HepG2 (cell line): ENCODE measurements at regions not wholly inside any gene's neighbourhood (a gene's known extent, or its start where the extent isn't known, plus 50 kb on each side); places are given as distances from the start of the nearest gene placed in this dataset.
A peak's percentile ranks its signal among the peaks of the same experiment; 100 is the strongest.

Source experiments
- ATAC-seq: fragments of 200-7000 bp; cut with Tn5 transposase; 3 replicates; pipeline ENCODE4 v1.9.1; 2020; ENCODE audit warnings: mild to moderate bottlenecking, moderate library complexity
- BruUV-seq: library from RNA; stranded (reverse); fragments of 400-500 nt; replicated peaks from 2 replicates; lab custom pipeline; 2021; lab: Mats Ljungman, UMichigan
- CTCF ChIA-PET: fragments of 300-600 bp; formaldehyde crosslinking; extraction: SDS; loops from one replicate; lab custom pipeline; 2021; ENCODE audit warnings: low total read pairs, inconsistent platforms, low intra/inter-chr PET ratio; lab: Yijun Ruan, JAX
- POLR2A ChIA-PET: fragments of 350-600 bp; sonication (Branson Sonifier 250); formaldehyde crosslinking; loops from one replicate; lab custom pipeline; 2020; ENCODE audit warnings: antibody characterized with exemption, inconsistent platforms; lab: Yijun Ruan, JAX
- DNase-seq: peaks from one replicate; pipeline ENCODE4 v3.0.0-alpha.2; 2015; ENCODE audit warnings: low spot score
- FAIRE-seq: peaks from 3 replicates; lab custom pipeline; 2011; peaks lifted over from hg19 to GRCh38; lab: Jason Lieb, UNC
- H2AFZ ChIP-seq: one replicate; pipeline ENCODE4 v1.6.1; 2011; ENCODE audit warnings: low read length, inconsistent platforms
- H3K27ac ChIP-seq: fragments of 300-600 bp; 3 replicates; pipeline ENCODE4 v1.8.0; 2011; ENCODE audit warnings: mixed run types, mild to moderate bottlenecking, mixed read lengths, low read length, inconsistent platforms; ENCODE audit not compliant: insufficient read depth; ENCODE audit errors: extremely low read length
- H3K27me3 ChIP-seq, 2 experiments: fragments of 200-600 bp in 1 of 2; 2 replicates in 1 of 2; 3 replicates in 1 of 2; pipeline versions ENCODE4 v1.6.0 to v1.8.0; 2011; ENCODE audit warnings: low read length in 2 of 2, mild to moderate bottlenecking in 2 of 2, moderate library complexity in 2 of 2, inconsistent platforms in 1 of 2; ENCODE audit not compliant: insufficient read depth in 2 of 2, control insufficient read depth in 1 of 2
- H3K36me3 ChIP-seq, 2 experiments: fragments of 200-600 bp in 1 of 2; replicated peaks in 1 of 2; 2 replicates in 1 of 2; 3 replicates in 1 of 2; pipeline versions ENCODE4 v1.5.1 to v1.8.0; 2011; ENCODE audit warnings: low read length in 2 of 2, inconsistent platforms in 1 of 2; ENCODE audit not compliant: insufficient read depth in 2 of 2, control insufficient read depth in 1 of 2
- H3K4me1 ChIP-seq: 2 replicates; pipeline ENCODE4 v1.5.1; 2012; ENCODE audit warnings: low read length, inconsistent platforms; ENCODE audit not compliant: insufficient read depth
- H3K4me2 ChIP-seq: 2 replicates; pipeline ENCODE4 v1.6.0; 2011; ENCODE audit warnings: low read depth, low read length, inconsistent platforms
- H3K4me3 ChIP-seq, 3 experiments: fragments of 200-600 bp in 1 of 3; sonication (generic), shearing (Covaris generic) in 1 of 3; replicated peaks in 1 of 3; 2 replicates each; pipeline ENCODE4 v1.5.1; 2011 to 2016; ENCODE audit warnings: low read length in 3 of 3, inconsistent platforms in 2 of 3, low read depth in 2 of 3, mild to moderate bottlenecking in 2 of 3, control low read depth in 1 of 3, mixed read lengths in 1 of 3; ENCODE audit not compliant: insufficient read depth in 1 of 3
- H3K79me2 ChIP-seq: one replicate; pipeline ENCODE4 v1.6.1; 2011; ENCODE audit warnings: low read length, inconsistent platforms; ENCODE audit not compliant: insufficient read depth
- H3K9ac ChIP-seq: 2 replicates; pipeline ENCODE4 v1.6.0; 2011; ENCODE audit warnings: mild to moderate bottlenecking, low read depth, low read length, inconsistent platforms; ENCODE audit not compliant: insufficient read depth
- H3K9me3 ChIP-seq: 2 replicates; pipeline ENCODE4 v1.5.1; 2012; ENCODE audit warnings: mild to moderate bottlenecking, low read length
- H4K20me1 ChIP-seq: 2 replicates; pipeline ENCODE4 v1.6.0; 2011; ENCODE audit warnings: inconsistent platforms, mild to moderate bottlenecking, low read length, moderate library complexity; ENCODE audit not compliant: insufficient read depth
- BHLHE40 ChIP-seq: IDR thresholded peaks from 2 replicates; pipeline ENCODE4 v1.6.1; 2011; ENCODE audit warnings: low read length, improper control_type of control experiment
- GATA4 ChIP-seq: sonication (generic); IDR thresholded peaks from 2 replicates; pipeline ENCODE4 v1.6.1; 2016; ENCODE audit warnings: antibody characterized with exemption, low read depth, borderline replicate concordance
- HMGA1 ChIP-seq: sonication (generic); formaldehyde crosslinking; conservative IDR thresholded peaks from 2 replicates; pipeline ENCODE4 v1.4.0; 2020; ENCODE audit warnings: missing genetic modification reagents
- HNRNPL ChIP-seq: fragments of 200-400 bp; formaldehyde crosslinking; IDR thresholded peaks from 2 replicates; pipeline ENCODE4 v1.6.1; 2017; ENCODE audit warnings: mild to moderate bottlenecking, low read depth, low read length
- MAFF ChIP-seq: IDR thresholded peaks from 2 replicates; pipeline ENCODE4 v1.6.1; 2011; ENCODE audit warnings: low read depth, low read length, improper control_type of control experiment
- MAFK ChIP-seq, 2 experiments: IDR thresholded peaks in 1 of 2; conservative IDR thresholded peaks in 1 of 2; 2 replicates each; pipeline ENCODE4 v1.6.1; 2011; ENCODE audit warnings: improper control_type of control experiment in 2 of 2, low read length in 2 of 2
- NFE2L1 ChIP-seq: sonication (generic); formaldehyde crosslinking; IDR thresholded peaks from 2 replicates; pipeline ENCODE4 v1.4.0; 2020; ENCODE audit warnings: missing genetic modification reagents, mild to moderate bottlenecking, borderline replicate concordance
- ONECUT2 ChIP-seq: sonication (generic); formaldehyde crosslinking; IDR thresholded peaks from 2 replicates; pipeline ENCODE4 v1.4.0; 2020; ENCODE audit warnings: missing genetic modification reagents
- RCOR2 ChIP-seq: IDR thresholded peaks from 2 replicates; pipeline ENCODE4 v1.6.1; 2016; ENCODE audit warnings: missing biosample characterization, missing genetic modification reagents
- TCF7L2 ChIP-seq: IDR thresholded peaks from 2 replicates; pipeline ENCODE4 v1.6.1; 2011; ENCODE audit warnings: mild to moderate bottlenecking, low read depth, low read length, moderate library complexity
- ZMYM4 ChIP-seq: sonication (generic); formaldehyde crosslinking; IDR thresholded peaks from 2 replicates; pipeline ENCODE4 v1.8.1; 2023; ENCODE audit warnings: mild to moderate bottlenecking, missing genetic modification reagents
- ZNF274 ChIP-seq: sonication (generic); formaldehyde crosslinking; IDR thresholded peaks from 2 replicates; pipeline ENCODE4 v1.5.1; 2020; ENCODE audit warnings: mild to moderate bottlenecking, missing genetic modification reagents
- ZNF317 ChIP-seq: sonication (generic); formaldehyde crosslinking; IDR thresholded peaks from 2 replicates; pipeline ENCODE4 v1.5.0; 2020; ENCODE audit warnings: mild to moderate bottlenecking, missing genetic modification reagents
- ZNF343 ChIP-seq: sonication (generic); formaldehyde crosslinking; IDR thresholded peaks from 2 replicates; pipeline ENCODE4 v1.4.0; 2020; ENCODE audit warnings: mild to moderate bottlenecking, missing genetic modification reagents
- ZNF567 ChIP-seq: sonication (generic); formaldehyde crosslinking; IDR thresholded peaks from 2 replicates; pipeline ENCODE4 v1.8.1; 2023; ENCODE audit warnings: mild to moderate bottlenecking, missing genetic modification reagents, borderline replicate concordance
- WGBS: methylation state at CpG from one replicate; pipeline ENCODE4 v1.1.6; 2017; ENCODE audit warnings: low lambda C conversion rate; 5-methylcytosine and 5-hydroxymethylcytosine counted together
- in situ Hi-C: cut with HindIII; loops from 2 replicates; pipeline ENCODE4 v1.10.0; 2017; ENCODE audit warnings: low pct_unique_long_range_greater_than_20kb; ENCODE audit not compliant: extremely low pct_ligation_motif_present
- intact Hi-C: fragments of 100-400 bp; cut with micrococcal nuclease; formaldehyde crosslinking; loops from one replicate; pipeline ENCODE4 v1.10.0; 2022; ENCODE audit not compliant: unreplicated experiment
- TF ChIP-seq, protein P1 (sequence below): sonication (generic); formaldehyde crosslinking; IDR thresholded peaks from 2 replicates; pipeline ENCODE4 v1.8.0; 2022; ENCODE audit warnings: missing genetic modification reagents, mild to moderate bottlenecking, borderline replicate concordance
- TF ChIP-seq, protein P2 (sequence below): sonication (generic); formaldehyde crosslinking; IDR thresholded peaks from 2 replicates; pipeline ENCODE4 v1.5.0; 2020; ENCODE audit warnings: mild to moderate bottlenecking, low read depth, missing genetic modification reagents, borderline replicate concordance

- TF ChIP-seq, protein P1, sequence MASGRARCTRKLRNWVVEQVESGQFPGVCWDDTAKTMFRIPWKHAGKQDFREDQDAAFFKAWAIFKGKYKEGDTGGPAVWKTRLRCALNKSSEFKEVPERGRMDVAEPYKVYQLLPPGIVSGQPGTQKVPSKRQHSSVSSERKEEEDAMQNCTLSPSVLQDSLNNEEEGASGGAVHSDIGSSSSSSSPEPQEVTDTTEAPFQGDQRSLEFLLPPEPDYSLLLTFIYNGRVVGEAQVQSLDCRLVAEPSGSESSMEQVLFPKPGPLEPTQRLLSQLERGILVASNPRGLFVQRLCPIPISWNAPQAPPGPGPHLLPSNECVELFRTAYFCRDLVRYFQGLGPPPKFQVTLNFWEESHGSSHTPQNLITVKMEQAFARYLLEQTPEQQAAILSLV (CRISPR knock-in tag) = no peak
- peak in 1 of 2 experiments; percentile 87; a peak in 3 of 4 replicates for TF ChIP-seq MAFK (conservative IDR thresholded peaks at IDR 0.05 in 1 of 2, IDR thresholded peaks at IDR 0.05 in 1 of 2; ENCODE audit: low read length in 2 of 2)
- TF ChIP-seq ZNF317 (CRISPR knock-in tag) = no peak
- TF ChIP-seq HMGA1 = no peak
- TF ChIP-seq, protein P2, sequence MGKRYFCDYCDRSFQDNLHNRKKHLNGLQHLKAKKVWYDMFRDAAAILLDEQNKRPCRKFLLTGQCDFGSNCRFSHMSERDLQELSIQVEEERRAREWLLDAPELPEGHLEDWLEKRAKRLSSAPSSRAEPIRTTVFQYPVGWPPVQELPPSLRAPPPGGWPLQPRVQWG (CRISPR knock-in tag) = no peak
- TF ChIP-seq NFE2L1 = no peak
- no peak for TF ChIP-seq GATA4
- TF ChIP-seq HNRNPL = no peak
- TF ChIP-seq ONECUT2 (CRISPR knock-in tag) = no peak
- TF ChIP-seq ZMYM4 (CRISPR knock-in tag) = no peak
- peak; percentile 67 for TF ChIP-seq MAFF
- no peak for TF ChIP-seq ZNF343 (CRISPR knock-in tag)
- TF ChIP-seq TCF7L2 = no peak
- no peak for TF ChIP-seq BHLHE40
- no peak for TF ChIP-seq ZNF274 (CRISPR knock-in tag)
- TF ChIP-seq RCOR2 (CRISPR knock-in tag) = no peak
- no peak for TF ChIP-seq ZNF567 (CRISPR knock-in tag)
- in situ Hi-C loops = no loop called here
- FAIRE-seq (no peak), DNase-seq (no peak), ATAC-seq (no peak)
- Histone ChIP-seq H4K20me1 (no peaks in the 10 kb centered on the region), H3K27ac (no peak overlapping the region), H3K27me3 (no peaks in the 10 kb centered on the region), H3K36me3 (no peaks in the 10 kb centered on the region), H3K4me3 (no peak overlapping the region), H2AFZ (no peak overlapping the region), H3K79me2 (no peaks in the 10 kb centered on the region), H3K4me2 (no peak overlapping the region), H3K4me1 (no peaks in the 10 kb centered on the region), H3K9me3 (0 out of 2 replicates have a peak, but pooled peaks cover 8% of the 10 kb centered on the region), H3K9ac (no peak overlapping the region)
- under 1% methylated on average over 6 of the region's 6 CpGs for WGBS
- CTCF ChIA-PET = no interaction called here
- POLR2A ChIA-PET = no interaction called here
- intact Hi-C loops = no loop called here
- BruUV-seq = no TSS peak
These were observed 1528.7 kb upstream of the CDH9 start for GRCh38 chr5:28567048-28567447.
